Right ventricle myocardium superior (tissue), 1 donor: ENCODE measurements at regions not wholly inside any gene's neighbourhood (a gene's known extent, or its start where the extent isn't known, plus 50 kb on each side); places are given as distances from the start of the nearest gene placed in this dataset.
"Not testable (repeated sequence)": the region's sequence is repeated elsewhere in the genome, so short reads cannot be mapped to it uniquely, and the experiment has no call there.

Experiments
- ATAC-seq: fragments of 200-7000 bp; cut with Tn5 transposase; one replicate; pipeline ENCODE4 v1.9.1; 2020; ENCODE audit warnings: mild to moderate bottlenecking; ENCODE audit not compliant: poor library complexity
- DNase-seq: peaks from one replicate; pipeline ENCODE4 v3.0.0-alpha.2; 2020
- intact Hi-C: fragments of 100-400 bp; cut with DNase I; formaldehyde crosslinking; loops from one replicate; pipeline ENCODE4 v1.11.2; 2022
- donor health status: DM: no; HTN: yes; CAD: no; lungs with severe emphysema.

GRCh38 chr2:12487253-12488004, 229.3 kb upstream of the TRIB2 start:
- intact Hi-C loops: no loop called here
- no peak for DNase-seq
- no peak for ATAC-seq

GRCh38 chr2:12488352-12489318, 228.1 kb upstream of the TRIB2 start:
- ATAC-seq (no peak), DNase-seq (no peak)
- intact Hi-C loops: no loop called here

GRCh38 chr2:12490641-12491040, 226.1 kb upstream of the TRIB2 start:
- intact Hi-C loops: no loop called here

GRCh38 chr2:12492360-12492759, 224.4 kb upstream of the TRIB2 start:
- ATAC-seq, intact Hi-C loops, DNase-seq: not testable (repeated sequence)

More at GRCh38 chr2:12490641-12491040, 226.1 kb upstream of the TRIB2 start:
- DNase-seq (no peak), ATAC-seq (no peak)

- intact Hi-C loops: no loop called here
- ATAC-seq (peak; percentile 89), DNase-seq (no peak)
Observed at GRCh38 chr2:12493031-12493513, 223.7 kb upstream of the TRIB2 start.

- ATAC-seq (no peak), DNase-seq (no peak)
- intact Hi-C loops: no loop called here
Observed at GRCh38 chr2:12495247-12495868, 221.4 kb upstream of the TRIB2 start.

- no peak for DNase-seq
- no peak for ATAC-seq
- intact Hi-C loops: no loop called here
Observed at GRCh38 chr2:12498286-12498685, 218.4 kb upstream of the TRIB2 start.

GRCh38 chr2:12498704-12499103, 218.0 kb upstream of the TRIB2 start:
- DNase-seq: no peak
- intact Hi-C loops: no loop called here
- no peak for ATAC-seq

- DNase-seq (no peak), ATAC-seq (no peak)
- intact Hi-C loops: no loop called here
Observed at GRCh38 chr2:12500899-12501298, 215.8 kb upstream of the TRIB2 start.

GRCh38 chr2:12501469-12502158, 215.1 kb upstream of the TRIB2 start:
- ATAC-seq: peak; percentile 71
- peak; percentile 63 for DNase-seq
- intact Hi-C loops: no loop called here

- DNase-seq (no peak), ATAC-seq (no peak)
- intact Hi-C loops: no loop called here
Observed at GRCh38 chr2:12502759-12503158, 214.0 kb upstream of the TRIB2 start.

GRCh38 chr2:12504443-12504842, 212.3 kb upstream of the TRIB2 start:
- no peak for ATAC-seq
- intact Hi-C loops: no loop called here
- no peak for DNase-seq

GRCh38 chr2:12506846-12507245, 209.9 kb upstream of the TRIB2 start:
- no peak for ATAC-seq
- intact Hi-C loops: no loop called here
- no peak for DNase-seq

GRCh38 chr2:12507295-12507694, 209.4 kb upstream of the TRIB2 start:
- no peak for ATAC-seq
- intact Hi-C loops: no loop called here
- DNase-seq: no peak

GRCh38 chr2:12510070-12510469, 206.7 kb upstream of the TRIB2 start:
- DNase-seq (no peak), ATAC-seq (no peak)
- intact Hi-C loops: no loop called here

GRCh38 chr2:12513339-12513738, 203.4 kb upstream of the TRIB2 start:
- intact Hi-C loops: no loop called here
- no peak for DNase-seq
- ATAC-seq: no peak

- intact Hi-C loops: no loop called here
- DNase-seq (no peak), ATAC-seq (no peak)
Observed at GRCh38 chr2:12514168-12514567, 202.6 kb upstream of the TRIB2 start.

- ATAC-seq (peak; percentile 31), DNase-seq (no peak)
- intact Hi-C loops: no loop called here
Observed at GRCh38 chr2:12514631-12515437, 201.9 kb upstream of the TRIB2 start.
